Neutrophil (primary cell): ENCODE measurements at regions not wholly inside any gene's neighbourhood (a gene's known extent, or its start where the extent isn't known, plus 50 kb on each side); places are given as distances from the start of the nearest gene placed in this dataset.

ENCODE experiments used
- H3K27ac ChIP-seq: fragments of 200-600 bp; sonication (generic); 2 replicates; pipeline ENCODE4 v1.5.1; 2016; ENCODE audit warnings: mild to moderate bottlenecking, moderate library complexity
- H3K27me3 ChIP-seq: fragments of 200-600 bp; sonication (generic); 2 replicates; pipeline ENCODE4 v1.6.0; 2016; ENCODE audit warnings: mild to moderate bottlenecking
- H3K36me3 ChIP-seq: fragments of 200-600 bp; sonication (generic); 2 replicates; pipeline ENCODE4 v1.5.1; 2017
- H3K4me1 ChIP-seq, 2 experiments: fragments of 200-600 bp in 1 of 2; sonication (generic) in 1 of 2; 1 replicate in 1 of 2; 2 replicates in 1 of 2; pipeline versions ENCODE4 v1.5.1 to v1.6.1; 2013 to 2016; ENCODE audit warnings: low read depth in 1 of 2, low read length in 1 of 2, mild to moderate bottlenecking in 1 of 2, moderate library complexity in 1 of 2; ENCODE audit not compliant: control insufficient read depth in 1 of 2, insufficient read depth in 1 of 2
- H3K4me3 ChIP-seq, 2 experiments: fragments of 200-600 bp in 1 of 2; sonication (generic) in 1 of 2; 1 replicate in 1 of 2; 2 replicates in 1 of 2; pipeline ENCODE4 v1.5.1; 2013 to 2016; ENCODE audit warnings: low read depth in 1 of 2, low read length in 1 of 2, mild to moderate bottlenecking in 1 of 2, moderate library complexity in 1 of 2
- H3K9me3 ChIP-seq: fragments of 200-600 bp; sonication (generic); 2 replicates; pipeline ENCODE4 v1.5.1; 2016
- CTCF ChIP-seq: fragments of 200-600 bp; sonication (generic); IDR thresholded peaks from 2 replicates; pipeline ENCODE4 v1.5.1; 2016; ENCODE audit warnings: antibody characterized with exemption

- Histone ChIP-seq H3K4me3 (no peak overlapping the region), H3K27ac (no peak overlapping the region), H3K9me3 (no peaks in the 10 kb centered on the region), H3K4me1 (no peaks in the 10 kb centered on the region), H3K36me3 (no peaks in the 10 kb centered on the region), H3K27me3 (peaks cover 9% of the 10 kb centered on the region)
- TF ChIP-seq CTCF: no peak
These were observed 110.0 kb downstream of the QRSL1 start for GRCh38 chr6:106739387-106739786.

DNA sequence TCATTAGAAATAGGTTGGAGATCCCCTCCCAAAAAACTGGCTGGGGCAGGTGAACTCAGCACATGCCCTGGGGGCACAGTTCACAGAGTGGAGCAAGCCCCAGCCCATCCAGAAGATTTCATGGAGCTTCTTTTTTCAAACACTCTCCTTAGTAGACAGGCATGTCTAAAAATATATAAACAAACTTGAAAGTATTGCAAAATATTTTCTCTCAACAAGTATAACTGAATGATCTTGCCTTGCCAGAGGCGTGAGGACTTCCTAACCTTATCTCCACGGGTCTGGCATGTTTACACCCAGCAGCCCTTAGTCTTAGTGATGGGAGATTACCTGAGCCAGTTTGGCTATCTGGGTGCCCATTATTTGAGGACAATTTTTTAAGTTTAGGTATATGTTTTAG lies 107.1 kb downstream of the QRSL1 start:
- no peak for TF ChIP-seq CTCF
- Histone ChIP-seq H3K36me3 (no peaks in the 10 kb centered on the region), H3K27ac (no peak overlapping the region)

DNA sequence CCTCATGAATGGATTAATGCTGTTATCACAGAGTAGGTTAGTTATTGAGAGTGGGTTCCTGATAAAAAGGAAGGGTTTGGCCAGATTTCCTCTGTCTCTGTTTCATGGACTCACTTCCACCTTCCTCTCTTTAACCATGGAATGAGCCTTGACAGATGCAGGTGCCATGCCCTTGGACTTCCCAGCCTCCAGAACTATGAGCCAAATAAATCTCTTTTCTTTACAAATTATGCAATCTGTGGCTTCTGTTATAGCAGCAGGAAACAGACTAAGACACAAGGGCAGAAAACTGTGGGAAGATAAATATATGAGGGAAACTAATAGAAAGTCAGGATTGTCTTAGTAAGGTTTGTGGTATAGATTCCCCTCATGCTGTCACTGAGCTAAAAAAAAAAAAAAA lies 106.5 kb downstream of the QRSL1 start:
- H3K4me1 ChIP-seq: no peaks in the 10 kb centered on the region
- no peak overlapping the region for H3K4me3 ChIP-seq
- H3K27me3 ChIP-seq: peaks cover 18% of the 10 kb centered on the region
- no peak overlapping the region for H3K27ac ChIP-seq
- no peaks in the 10 kb centered on the region for H3K36me3 ChIP-seq
- TF ChIP-seq CTCF: no peak
- H3K9me3 ChIP-seq: no peaks in the 10 kb centered on the region

More for the DNA sequence above, 107.1 kb downstream of the QRSL1 start:
- no peak overlapping the region for H3K4me3 ChIP-seq
- no peaks in the 10 kb centered on the region for H3K4me1 ChIP-seq
- no peaks in the 10 kb centered on the region for H3K9me3 ChIP-seq
- H3K27me3 ChIP-seq: peaks cover 18% of the 10 kb centered on the region

DNA sequence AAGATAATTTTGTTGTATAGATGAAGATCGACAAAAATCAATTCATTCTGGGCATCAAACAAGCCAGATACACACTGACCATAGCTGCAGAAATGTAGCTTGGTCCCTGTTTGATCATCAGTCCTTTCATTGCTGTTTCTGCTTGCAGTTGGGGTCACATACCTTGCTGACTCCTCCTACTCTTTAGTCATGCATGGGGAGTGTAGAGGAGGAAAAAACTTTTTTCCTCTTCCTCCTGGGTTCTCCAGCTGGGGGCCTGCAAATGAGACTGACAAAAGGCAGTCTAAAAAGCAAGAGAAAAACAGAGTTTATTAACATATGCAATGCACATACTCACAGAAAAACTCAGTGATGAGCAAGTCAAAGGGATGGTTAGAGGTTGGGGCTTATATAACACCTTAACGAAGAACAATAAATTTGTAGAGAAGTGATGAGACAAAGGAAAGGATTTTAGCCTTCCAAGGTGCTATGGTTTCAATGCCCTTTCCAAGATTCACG lies 105.8 kb downstream of the QRSL1 start:
- Histone ChIP-seq H3K4me1 (no peaks in the 10 kb centered on the region), H3K27ac (no peak overlapping the region), H3K27me3 (peaks cover 18% of the 10 kb centered on the region), H3K36me3 (no peaks in the 10 kb centered on the region), H3K4me3 (no peak overlapping the region), H3K9me3 (no peaks in the 10 kb centered on the region)
- TF ChIP-seq CTCF: no peak

DNA sequence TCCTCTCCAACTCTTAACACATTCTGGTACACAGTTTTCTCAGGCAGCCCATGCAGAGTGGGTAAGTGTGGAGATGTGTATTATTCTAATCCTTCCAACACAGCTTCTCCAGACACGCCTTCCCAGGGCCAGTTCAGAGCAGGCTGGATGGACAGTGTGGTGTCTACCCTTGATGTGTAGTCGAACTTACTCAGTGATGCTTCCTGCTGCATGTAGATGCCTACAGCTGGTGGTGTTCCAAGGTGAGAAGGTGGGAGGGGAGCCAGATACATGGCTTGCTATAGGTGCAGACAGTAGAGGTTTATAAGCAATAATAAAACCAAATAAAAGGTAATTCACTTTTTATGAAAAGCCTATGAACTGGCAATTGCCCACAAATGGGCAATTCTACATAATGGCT lies 104.0 kb downstream of the QRSL1 start:
- no peak for TF ChIP-seq CTCF
- H3K36me3 ChIP-seq: no peaks in the 10 kb centered on the region
- H3K4me3 ChIP-seq: no peak overlapping the region
- no peaks in the 10 kb centered on the region for H3K9me3 ChIP-seq
- no peak overlapping the region for H3K27ac ChIP-seq
- no peaks in the 10 kb centered on the region for H3K4me1 ChIP-seq
- peaks cover 18% of the 10 kb centered on the region for H3K27me3 ChIP-seq
